HG03565 (cell line): ENCODE measurements at regions not wholly inside any gene's neighbourhood (a gene's known extent, or its start where the extent isn't known, plus 50 kb on each side); places are given as distances from the start of the nearest gene placed in this dataset.

Experiments
- ATAC-seq: cut with Tn5 transposase; IDR thresholded peaks from one replicate; pipeline ENCODE4 v1.9.1; 2021; ENCODE audit warnings: mild to moderate bottlenecking, moderate library complexity; ENCODE audit not compliant: unreplicated experiment

DNA sequence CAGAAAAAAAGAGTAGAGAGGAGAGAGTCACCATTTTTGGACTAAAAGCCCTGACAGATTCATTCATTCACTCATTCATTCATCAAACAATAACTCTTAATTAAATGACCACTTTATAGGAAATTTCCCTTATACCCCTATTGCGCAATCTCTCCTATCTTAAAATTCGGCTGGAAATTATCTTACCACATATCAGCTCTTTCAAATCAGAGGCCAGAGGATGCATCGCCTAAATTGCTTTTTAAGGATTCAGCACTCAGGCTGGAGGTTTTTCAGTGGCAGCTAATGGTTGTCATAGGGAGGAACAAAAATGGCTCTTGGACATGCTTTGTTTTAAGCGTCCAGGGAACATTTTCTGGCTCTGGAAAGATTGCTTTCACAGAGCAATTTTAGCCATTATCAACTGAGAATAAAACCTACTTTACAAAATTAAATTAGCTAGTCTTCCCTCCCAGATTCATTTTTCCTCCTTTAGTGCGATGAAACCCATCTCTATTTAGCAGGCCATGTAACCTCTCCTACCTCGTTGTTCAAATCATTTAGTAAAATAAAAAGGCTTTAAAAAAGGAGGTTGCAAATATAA, 115.2 kb downstream of the OLFM4 start:
- ATAC-seq: no peak

DNA sequence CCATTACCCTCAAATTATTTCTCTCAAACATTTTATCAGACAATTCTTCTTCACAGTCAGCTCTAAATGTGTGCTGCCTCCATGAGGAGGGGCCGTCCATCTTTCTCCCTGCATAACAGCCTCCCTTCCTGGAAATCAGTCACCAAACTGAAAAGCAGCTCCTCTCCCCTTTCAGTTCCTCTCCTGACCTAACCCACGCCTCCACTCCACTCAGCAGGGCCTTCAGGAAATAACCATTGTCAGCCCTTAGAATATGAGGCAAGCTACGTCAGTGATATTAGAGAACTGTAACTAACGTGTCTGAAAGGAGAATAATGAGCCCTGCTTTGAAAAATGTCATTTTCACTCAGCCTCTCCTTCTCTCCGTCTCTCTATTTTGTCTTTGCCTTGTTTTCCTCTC, 116.2 kb downstream of the OLFM4 start:
- no peak for ATAC-seq

DNA sequence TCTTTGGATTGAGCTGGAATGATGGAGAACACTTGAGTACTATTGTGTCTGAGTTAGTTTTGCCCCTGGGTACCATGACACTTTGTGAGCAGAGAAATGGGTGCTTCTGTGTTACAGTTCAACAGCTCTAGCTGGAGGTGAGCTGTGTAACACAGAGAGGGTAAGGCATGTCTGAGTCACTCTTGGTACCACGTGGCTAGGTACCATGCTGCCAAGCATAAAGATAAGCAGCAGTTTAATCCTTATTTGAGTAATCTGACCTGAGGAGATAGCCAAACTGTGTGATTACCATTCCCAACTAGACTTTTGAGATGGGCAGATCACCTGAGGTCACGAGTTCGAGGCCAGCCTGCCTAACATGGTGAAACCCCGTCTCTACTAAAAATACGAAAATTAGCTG, 122.0 kb downstream of the OLFM4 start:
- no peak for ATAC-seq

DNA sequence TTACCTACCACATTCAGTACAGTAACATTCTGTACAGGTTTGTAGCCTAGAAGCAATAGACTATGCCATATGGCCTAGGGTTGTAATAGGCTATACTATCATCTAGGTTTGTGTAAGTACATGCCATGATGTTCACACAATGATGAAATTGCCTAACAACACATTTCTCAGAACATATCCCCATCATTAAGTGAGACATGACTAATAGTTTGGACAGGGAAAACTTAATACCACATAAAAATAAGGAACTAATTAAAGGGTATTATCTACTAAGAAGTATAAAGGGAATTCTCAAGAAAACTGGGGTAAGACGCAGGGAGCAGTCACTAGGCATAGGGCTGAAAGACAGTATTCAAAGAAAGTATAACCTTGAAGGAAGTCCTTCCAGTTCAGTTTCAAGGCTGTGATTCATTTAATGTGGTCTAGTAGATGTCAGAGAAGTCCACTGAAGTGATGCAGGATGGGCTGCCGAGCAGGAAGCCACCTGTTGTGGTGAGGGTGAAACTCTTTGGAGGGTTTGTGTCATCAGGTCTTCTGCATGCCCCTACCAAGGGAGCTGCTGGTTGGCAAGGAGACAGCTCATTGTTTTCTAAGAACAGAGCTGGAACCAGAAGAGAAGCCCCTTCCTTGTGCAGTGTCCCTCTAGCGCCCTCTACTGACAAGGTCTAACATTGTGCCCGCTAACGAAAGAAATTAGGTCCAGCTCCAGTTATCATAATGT, 122.9 kb downstream of the OLFM4 start:
- peak; percentile 99 for ATAC-seq

DNA sequence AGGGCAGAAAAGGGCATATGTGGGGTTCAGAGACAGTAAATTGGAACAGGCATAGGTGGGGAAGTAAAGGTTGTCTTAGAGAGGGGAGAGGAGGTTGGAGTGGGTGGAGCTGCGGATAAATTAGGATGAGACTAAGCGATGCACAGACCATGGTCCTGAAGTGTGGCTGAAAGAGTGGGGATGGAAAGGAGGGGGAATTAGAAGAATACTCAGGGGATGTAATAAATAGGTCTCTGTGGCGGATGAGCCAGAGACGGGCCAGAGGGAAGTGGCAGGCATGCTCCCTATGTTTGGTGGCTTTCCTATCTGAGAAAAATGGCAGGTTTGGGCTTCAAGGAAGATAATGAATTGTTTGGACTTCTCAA, 123.4 kb downstream of the OLFM4 start:
- no peak for ATAC-seq

DNA sequence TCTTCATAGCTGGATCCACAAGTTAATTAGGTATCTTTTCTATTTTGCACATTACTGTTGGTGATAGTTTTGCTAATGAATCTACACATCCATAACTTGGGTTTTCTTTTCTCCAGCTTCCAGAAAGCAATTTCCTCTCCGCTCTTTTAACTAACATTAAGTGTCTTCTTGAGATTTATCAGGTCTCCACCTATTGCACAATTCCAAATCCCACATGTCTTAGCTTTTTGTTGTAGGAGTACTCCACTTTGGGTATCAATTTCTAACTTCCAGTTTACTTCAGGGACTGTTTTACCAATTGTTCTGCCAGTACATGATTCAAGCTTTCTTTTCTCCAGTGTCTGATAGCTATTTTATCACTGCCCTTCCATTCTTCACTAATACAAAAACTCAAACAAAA, 129.6 kb downstream of the OLFM4 start:
- ATAC-seq: no peak

DNA sequence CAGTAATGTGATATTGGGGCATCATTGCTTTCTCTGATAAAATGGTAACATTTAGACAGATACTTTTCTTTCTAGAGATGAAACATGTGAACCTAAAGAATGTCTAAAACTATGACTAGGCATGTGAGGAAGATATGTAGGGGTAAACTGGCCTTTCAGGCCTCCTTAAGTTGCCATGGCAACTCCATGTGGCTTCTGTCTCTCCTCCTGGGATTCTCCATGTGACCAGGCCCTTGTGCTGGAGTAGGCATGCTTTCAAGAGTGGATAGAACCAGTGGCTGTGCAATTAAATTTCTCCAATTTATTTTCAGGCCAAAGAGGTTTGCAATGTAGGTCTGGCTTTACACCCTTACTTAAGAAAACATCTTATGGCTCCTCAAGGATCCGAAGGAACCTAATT, 130.8 kb downstream of the OLFM4 start:
- no peak for ATAC-seq

DNA sequence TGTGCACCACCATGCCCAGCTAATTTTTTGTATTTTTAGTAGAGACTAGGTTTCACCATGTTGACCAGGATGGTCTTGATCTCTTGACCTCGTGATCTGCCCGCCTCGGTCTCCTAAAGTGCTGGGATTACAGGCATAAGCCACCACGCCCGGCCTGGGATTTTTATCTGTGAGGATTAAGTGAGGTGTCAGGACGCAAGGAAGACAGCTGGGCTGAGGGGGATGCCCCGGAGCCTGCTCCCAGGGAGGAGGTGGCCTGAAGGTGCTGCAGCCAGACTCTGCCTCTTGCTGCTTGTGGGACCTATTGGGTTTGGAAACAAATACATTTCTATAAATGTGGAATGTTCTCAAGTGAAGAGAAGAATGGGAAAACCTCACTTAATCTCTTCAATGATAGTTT, 131.6 kb downstream of the OLFM4 start:
- ATAC-seq: no peak

DNA sequence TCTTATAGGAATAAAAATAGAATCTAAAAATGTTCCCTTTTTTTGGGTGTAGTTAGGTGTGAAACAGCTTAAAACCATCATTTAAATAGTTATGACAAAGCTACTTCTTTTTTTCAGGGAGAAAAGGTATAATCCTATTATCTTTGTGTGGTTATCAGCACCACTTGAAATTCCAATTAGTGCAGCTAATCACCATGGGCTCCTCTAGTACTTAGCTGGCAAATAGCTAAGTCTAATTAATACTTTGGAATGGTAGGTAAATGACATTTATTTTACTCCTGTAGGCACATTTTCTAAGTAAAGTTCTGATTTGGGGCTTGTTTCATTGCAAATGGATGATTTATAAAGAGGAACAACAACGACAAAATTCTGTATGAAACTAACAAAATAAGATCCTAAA, 132.6 kb downstream of the OLFM4 start:
- no peak for ATAC-seq

DNA sequence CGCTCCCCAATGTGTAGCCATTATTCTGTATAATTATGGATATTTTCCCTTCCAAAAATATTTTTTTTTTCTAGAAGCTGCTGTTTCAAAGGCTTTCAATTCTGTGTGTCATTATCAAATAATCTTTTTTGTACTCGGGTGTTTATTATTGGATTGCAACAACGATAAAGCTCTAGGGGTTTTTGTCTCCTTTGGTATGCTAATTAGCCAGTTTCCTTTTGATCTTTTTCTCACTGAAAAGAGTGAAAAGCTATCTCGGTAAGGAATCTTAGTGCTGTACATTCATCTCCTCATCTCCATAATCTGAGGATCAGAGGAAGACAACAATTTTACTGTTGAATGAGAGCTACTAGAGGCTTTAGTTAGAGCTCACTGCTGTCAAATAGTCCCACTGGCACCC, 136.6 kb downstream of the OLFM4 start:
- no peak for ATAC-seq

DNA sequence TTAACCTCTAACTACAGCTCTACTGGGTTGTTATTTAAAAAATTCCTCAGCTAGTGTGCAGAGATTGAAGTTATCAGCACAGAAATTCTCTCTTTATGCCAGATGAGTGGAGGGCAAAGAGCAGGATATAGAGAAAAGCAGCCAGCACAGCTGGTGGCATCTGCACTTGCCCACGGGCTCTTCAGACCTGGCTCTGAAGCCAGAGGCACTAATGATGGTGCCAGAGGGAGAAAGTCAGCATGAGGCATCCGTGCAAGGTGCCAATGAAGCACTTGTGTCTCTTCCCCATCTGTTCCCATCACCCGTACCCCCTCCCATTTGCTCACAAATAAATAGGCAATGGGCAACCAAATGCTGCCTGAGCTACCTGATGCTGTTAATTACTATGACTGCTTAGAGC, 138.9 kb downstream of the OLFM4 start:
- ATAC-seq: no peak

DNA sequence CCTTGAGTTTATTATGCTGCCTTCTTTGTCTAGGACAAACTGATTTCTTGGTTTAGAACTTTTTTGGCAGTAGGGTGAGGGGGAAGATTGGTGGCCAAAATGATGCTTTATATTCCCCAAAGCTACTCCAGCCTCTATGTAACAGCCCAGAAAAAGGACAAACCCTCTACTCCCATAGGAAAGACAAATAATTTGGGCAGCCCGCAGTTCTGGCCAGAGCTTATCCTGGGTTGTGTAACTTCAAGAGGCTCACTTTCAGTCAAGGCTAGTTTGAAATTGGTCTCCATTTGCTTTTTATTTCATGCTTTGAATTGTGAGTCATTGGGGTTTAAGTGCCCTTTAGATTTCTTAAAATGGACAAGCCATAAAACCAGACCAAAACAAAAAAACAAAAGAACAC, 142.3 kb downstream of the OLFM4 start:
- no peak for ATAC-seq

DNA sequence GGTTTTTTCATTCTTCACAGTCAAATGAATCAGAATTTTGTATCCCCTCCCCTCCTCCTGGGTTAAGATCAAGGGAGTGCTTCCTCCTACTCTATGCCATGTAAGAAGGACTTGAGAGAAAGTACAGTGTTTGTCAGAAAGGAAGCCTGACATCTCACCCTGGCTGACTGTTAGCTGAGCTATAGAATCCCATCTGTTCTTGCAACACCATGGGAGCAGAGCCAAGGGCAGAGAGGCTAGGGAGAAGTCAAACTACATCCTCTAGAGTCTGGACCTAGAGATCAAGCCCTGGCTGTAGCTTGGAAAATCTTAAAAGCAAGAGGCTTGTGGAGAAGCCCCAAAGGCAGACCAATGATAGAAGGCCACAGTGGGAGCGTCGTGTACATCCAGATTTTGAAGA, 145.9 kb downstream of the OLFM4 start:
- ATAC-seq: no peak

DNA sequence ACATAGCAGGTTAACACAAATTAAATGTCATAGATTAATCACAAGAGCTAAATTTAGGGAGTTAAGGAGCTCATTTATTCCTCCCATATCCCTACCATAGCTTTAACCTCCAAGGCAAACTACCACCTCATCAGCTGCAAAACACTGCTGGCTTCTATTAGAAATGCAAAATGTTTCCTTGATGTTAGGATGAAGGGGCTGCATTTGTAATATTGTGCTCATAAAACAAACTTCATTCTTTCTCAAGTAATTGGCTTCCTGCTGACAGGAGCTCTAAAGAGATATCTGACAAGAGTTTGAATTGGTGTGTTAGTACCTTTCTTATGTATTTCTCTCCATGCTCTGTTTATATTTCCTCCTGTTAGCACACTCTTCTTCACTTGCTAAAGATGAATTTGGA, 152.1 kb downstream of the OLFM4 start:
- no peak for ATAC-seq

DNA sequence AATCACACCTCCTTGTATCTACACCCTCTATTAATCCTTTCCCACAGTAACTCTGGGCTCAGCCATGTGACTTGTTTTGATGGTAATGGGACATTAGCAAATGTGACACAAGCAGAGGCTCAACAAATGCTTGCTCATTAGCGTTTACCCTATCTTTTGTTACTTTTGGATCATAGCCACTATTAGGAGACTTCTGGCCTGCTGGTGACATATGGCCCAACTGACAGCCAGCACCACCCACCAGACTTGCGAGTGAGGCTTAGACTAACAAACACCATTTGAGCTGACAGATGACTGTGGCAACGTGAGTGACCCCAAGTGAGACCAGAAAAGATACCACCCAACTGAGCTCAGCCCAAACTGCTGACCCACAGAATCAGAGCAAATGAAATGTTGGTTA, 154.1 kb downstream of the OLFM4 start:
- no peak for ATAC-seq

DNA sequence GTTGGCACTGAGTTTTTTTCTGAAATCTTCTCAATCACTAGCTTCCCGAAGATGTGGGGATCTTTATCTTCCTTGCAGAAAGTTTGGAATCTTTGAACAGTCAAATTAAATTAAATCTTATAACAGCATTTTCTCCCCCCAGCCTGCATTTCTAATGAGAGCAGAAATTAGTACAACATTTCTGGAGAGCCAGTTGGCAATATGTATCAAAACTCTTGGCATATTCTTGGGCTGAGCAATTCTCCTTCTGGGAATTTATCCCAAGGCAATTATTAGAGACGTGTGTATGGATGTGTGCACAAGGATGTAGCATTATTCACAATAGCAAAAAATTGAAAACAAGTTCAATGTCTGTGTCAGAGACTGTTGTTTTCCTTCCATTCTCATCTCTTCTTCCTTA, 159.5 kb downstream of the OLFM4 start:
- ATAC-seq: no peak

DNA sequence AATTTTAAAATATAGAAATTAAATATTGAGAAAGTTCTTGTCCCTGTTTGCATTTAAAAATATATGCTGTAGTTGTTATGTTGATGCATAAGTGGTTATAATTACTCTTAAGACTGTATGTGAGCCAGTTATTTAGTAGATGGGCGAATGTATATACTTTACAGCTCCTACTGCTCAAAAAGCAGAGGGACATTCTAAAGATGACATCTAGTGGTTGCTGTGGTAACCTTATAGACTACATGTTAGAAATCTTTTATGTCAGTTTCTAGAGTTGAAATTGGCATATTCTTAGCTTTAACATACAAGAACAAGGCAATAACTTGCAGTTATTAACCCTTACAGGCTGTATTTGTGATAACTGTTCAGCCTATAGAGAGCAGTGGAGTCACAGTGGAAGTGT, 160.5 kb downstream of the OLFM4 start:
- no peak for ATAC-seq

DNA sequence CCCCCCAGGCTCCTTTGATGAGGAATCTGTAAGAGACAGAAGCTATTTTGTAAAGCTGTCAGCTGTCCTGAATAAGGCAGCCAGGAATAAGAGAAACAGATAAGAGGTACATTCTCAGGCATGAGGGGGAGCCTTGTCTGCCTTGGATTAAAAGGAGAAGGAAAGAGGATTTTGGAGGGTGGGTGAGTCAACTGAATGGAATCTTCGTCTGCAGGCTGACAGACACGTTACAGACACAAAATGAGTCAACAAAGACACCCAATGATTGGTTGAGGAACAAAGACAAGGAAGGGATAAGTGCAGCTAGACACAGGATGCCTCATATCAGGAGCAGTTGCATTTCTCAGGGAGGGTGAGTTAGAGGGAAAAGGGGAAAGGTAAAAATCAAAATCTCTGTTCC, 162.5 kb downstream of the OLFM4 start:
- ATAC-seq: no peak

DNA sequence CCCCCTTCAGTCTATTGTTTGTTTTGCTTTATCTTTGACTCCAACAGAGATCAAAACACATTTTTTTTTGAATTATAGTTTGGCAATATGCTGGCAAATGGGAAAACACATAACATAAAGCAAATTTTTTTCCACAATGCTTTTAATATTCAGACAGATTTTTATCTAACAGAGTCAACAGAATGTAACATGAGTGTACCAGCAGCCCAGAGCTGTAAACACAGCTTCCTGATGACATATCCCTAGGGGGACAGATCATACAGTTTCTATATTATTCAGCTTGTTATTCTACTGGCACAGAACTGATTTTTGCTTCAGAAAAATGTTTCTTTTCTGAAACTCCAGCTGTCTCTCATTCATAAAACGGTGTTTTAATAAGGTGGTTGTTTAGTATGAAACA, 168.8 kb downstream of the OLFM4 start:
- no peak for ATAC-seq

DNA sequence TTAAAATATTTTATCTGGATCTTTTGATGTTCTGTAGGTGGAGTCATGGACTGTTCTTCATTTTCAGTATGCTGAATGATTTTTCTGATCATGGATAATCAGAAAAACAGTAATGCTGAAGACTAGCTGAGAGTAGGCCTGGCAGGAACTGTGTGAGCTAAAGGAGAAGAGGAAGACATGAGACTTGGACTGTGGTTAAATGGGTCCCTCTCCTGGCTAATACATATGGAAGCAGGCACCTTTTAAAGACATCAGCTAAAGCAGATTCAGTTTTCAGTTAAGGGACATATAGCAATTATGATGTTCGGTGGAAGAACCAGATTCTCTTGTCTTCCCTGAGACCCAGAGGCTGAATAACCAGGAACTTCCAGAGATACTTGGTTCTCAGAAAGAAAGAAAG, 169.4 kb downstream of the OLFM4 start:
- ATAC-seq: no peak

DNA sequence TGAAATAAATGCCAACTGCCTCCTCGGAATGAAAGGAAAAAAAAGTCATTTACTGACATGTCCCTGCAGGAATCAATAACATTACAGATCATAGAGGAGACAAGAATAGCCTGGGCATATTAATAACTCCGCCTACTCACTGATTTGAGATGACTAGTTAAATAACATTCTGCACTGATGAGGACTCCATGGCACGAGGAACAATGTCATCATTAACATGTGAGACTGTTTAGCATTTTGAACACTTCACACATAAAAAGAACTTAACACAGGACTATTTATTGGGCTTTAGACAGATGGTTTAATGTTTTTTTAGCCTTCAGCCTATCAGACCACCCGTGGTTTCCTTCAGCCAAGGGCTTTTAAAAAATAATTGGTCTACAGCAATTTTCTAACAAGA, 170.1 kb downstream of the OLFM4 start:
- ATAC-seq: no peak

DNA sequence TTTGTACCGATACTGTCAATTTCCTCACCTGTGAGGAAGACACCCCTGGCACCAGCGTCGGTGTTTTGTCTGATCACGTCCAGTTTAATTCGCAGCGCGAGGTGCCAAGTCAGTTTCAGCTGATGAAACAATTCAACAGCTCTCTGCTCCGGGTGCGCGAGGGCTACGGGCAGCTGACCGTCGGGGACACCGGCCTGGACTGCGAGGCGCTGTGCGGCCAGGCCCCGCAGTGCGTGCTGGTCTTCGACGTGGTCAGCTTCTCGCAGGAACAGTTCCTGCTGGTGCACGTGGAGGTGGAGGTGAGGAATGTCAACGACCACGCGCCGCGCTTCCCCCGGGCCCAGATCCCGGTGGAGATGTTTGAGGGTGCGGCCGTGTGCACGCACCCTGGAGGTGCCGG, 171.5 kb downstream of the OLFM4 start:
- ATAC-seq: no peak
